GM23248 (cell line): ENCODE measurements at regions not wholly inside any gene's neighbourhood (a gene's known extent, or its start where the extent isn't known, plus 50 kb on each side); places are given as distances from the start of the nearest gene placed in this dataset.

Experiments used
- DNase-seq: peaks from one replicate; pipeline ENCODE4 v3.0.0-alpha.2; 2015
- H2AFZ ChIP-seq: fragments of 200-600 bp; sonication (generic); 2 replicates; pipeline ENCODE4 v1.6.1; 2016; ENCODE audit warnings: antibody characterized with exemption
- H3F3A ChIP-seq: fragments of 200-600 bp; sonication (generic); 2 replicates; pipeline ENCODE4 v1.6.1; 2016; ENCODE audit warnings: mild to moderate bottlenecking, antibody characterized with exemption, mixed run types; ENCODE audit not compliant: insufficient read depth
- H3K27ac ChIP-seq: fragments of 200-600 bp; sonication (generic); 2 replicates; pipeline ENCODE4 v1.5.1; 2016; ENCODE audit warnings: mild to moderate bottlenecking
- H3K27me3 ChIP-seq: fragments of 200-600 bp; sonication (generic); replicated peaks from 2 replicates; pipeline ENCODE4 v1.6.1; 2016; ENCODE audit warnings: mild to moderate bottlenecking; ENCODE audit not compliant: insufficient read depth
- H3K36me3 ChIP-seq: fragments of 200-600 bp; sonication (generic); 2 replicates; pipeline ENCODE4 v1.6.1; 2016; ENCODE audit warnings: low read depth, mild to moderate bottlenecking
- H3K4me1 ChIP-seq: fragments of 200-600 bp; sonication (generic); 2 replicates; pipeline ENCODE4 v1.6.1; 2016; ENCODE audit warnings: mild to moderate bottlenecking; ENCODE audit not compliant: insufficient read depth
- H3K4me2 ChIP-seq: fragments of 200-600 bp; sonication (generic); one replicate; pipeline ENCODE4 v1.6.1; 2016; ENCODE audit warnings: mild to moderate bottlenecking; ENCODE audit not compliant: unreplicated experiment
- H3K4me3 ChIP-seq: fragments of 200-600 bp; sonication (generic); 2 replicates; pipeline ENCODE4 v1.5.1; 2016; ENCODE audit warnings: mild to moderate bottlenecking
- H3K79me2 ChIP-seq: fragments of 200-600 bp; sonication (generic); 2 replicates; pipeline ENCODE4 v1.6.1; 2016; ENCODE audit warnings: mild to moderate bottlenecking; ENCODE audit not compliant: insufficient read depth
- H3K9ac ChIP-seq: fragments of 200-600 bp; sonication (generic); 2 replicates; pipeline ENCODE4 v1.6.1; 2016; ENCODE audit warnings: mild to moderate bottlenecking
- H3K9me2 ChIP-seq: fragments of 200-600 bp; sonication (generic); 2 replicates; pipeline ENCODE4 v1.6.1; 2016; ENCODE audit warnings: mixed run types, mild to moderate bottlenecking, moderate library complexity; ENCODE audit not compliant: insufficient read depth
- H3K9me3 ChIP-seq: fragments of 200-600 bp; sonication (generic); one replicate; pipeline ENCODE4 v1.6.1; 2017; ENCODE audit warnings: low read depth
- H4K20me1 ChIP-seq: fragments of 200-600 bp; sonication (generic); 2 replicates; pipeline ENCODE4 v1.6.0; 2016; ENCODE audit not compliant: insufficient read depth
- EZH2 ChIP-seq: fragments of 200-600 bp; sonication (generic); IDR thresholded peaks from 2 replicates; pipeline ENCODE4 v1.6.1; 2018; ENCODE audit warnings: antibody characterized with exemption, mild to moderate bottlenecking; ENCODE audit not compliant: insufficient read depth, poor library complexity, severe bottlenecking
- EZH2phosphoT487 ChIP-seq: fragments of 200-600 bp; sonication (generic); IDR thresholded peaks from 2 replicates; pipeline ENCODE4 v1.6.1; 2018; ENCODE audit warnings: antibody characterized with exemption, moderate library complexity, mild to moderate bottlenecking, low read depth; ENCODE audit not compliant: insufficient read depth
- WGBS, 2 experiments: methylation state at CpG; one replicate each; pipeline ENCODE4 v1.1.6; 2015 to 2017; ENCODE audit warnings: low lambda C conversion rate in 2 of 2, low coverage in 1 of 2; ENCODE audit errors: missing lambda C conversion rate in 2 of 2; 5-methylcytosine and 5-hydroxymethylcytosine counted together
- in situ Hi-C: fragments of 300-500 bp; cut with MboI; formaldehyde crosslinking; loops from 2 replicates; pipeline ENCODE4 v1.15.0; 2020

GRCh38 chr12:97050509-97050908, 143.5 kb downstream of the NEDD1 start:
- TF ChIP-seq EZH2phosphoT487 (no peak), EZH2 (no peak)
- H3K9me2 ChIP-seq = no peaks in the 10 kb centered on the region
- no peaks in the 10 kb centered on the region for H3K79me2 ChIP-seq
- H4K20me1 ChIP-seq = no peaks in the 10 kb centered on the region
- H3K9me3 ChIP-seq = no peaks in the 10 kb centered on the region
- H3K4me3 ChIP-seq = no peak overlapping the region
- in situ Hi-C loops = no loop called here
- 21 to 24% methylated on average over 5 of the region's 5 CpGs for WGBS, 2 experiments
- no peak overlapping the region for H3K27ac ChIP-seq
- H3K4me2 ChIP-seq = no peak overlapping the region
- no peak overlapping the region for H2AFZ ChIP-seq
- DNase-seq = no peak
- no peaks in the 10 kb centered on the region for H3K27me3 ChIP-seq
- H3K36me3 ChIP-seq = no peaks in the 10 kb centered on the region
- no peak overlapping the region for H3K9ac ChIP-seq
- H3F3A ChIP-seq = no peaks in the 10 kb centered on the region
- no peaks in the 10 kb centered on the region for H3K4me1 ChIP-seq

- Histone ChIP-seq H3K9me3 (no peaks in the 10 kb centered on the region), H3K27ac (no peak overlapping the region), H3K79me2 (no peaks in the 10 kb centered on the region), H3K36me3 (no peaks in the 10 kb centered on the region), H3K4me1 (no peaks in the 10 kb centered on the region), H3K4me2 (no peak overlapping the region), H3F3A (no peaks in the 10 kb centered on the region), H3K9ac (no peak overlapping the region), H3K27me3 (no peaks in the 10 kb centered on the region), H3K4me3 (no peak overlapping the region), H3K9me2 (no peaks in the 10 kb centered on the region), H2AFZ (no peak overlapping the region), H4K20me1 (no peaks in the 10 kb centered on the region)
- in situ Hi-C loops = no loop called here
- WGBS, 2 experiments = 32 to 34% methylated on average over 2 of the region's 2 CpGs
- DNase-seq = no peak
- TF ChIP-seq EZH2phosphoT487 = no peak
- no peak for TF ChIP-seq EZH2
Observed at GRCh38 chr12:97051341-97051740, 144.3 kb downstream of the NEDD1 start.

- TF ChIP-seq EZH2 (no peak), EZH2phosphoT487 (no peak)
- WGBS, 2 experiments = 10 to 14% methylated on average over 3 of the region's 3 CpGs
- Histone ChIP-seq H3K79me2 (no peaks in the 10 kb centered on the region), H3K4me3 (no peak overlapping the region), H3K9me3 (no peaks in the 10 kb centered on the region), H3K27ac (no peak overlapping the region), H3K27me3 (no peaks in the 10 kb centered on the region), H3K36me3 (no peaks in the 10 kb centered on the region), H3K9me2 (no peaks in the 10 kb centered on the region), H3F3A (no peaks in the 10 kb centered on the region), H2AFZ (no peak overlapping the region), H4K20me1 (no peaks in the 10 kb centered on the region), H3K4me2 (no peak overlapping the region), H3K9ac (no peak overlapping the region), H3K4me1 (no peaks in the 10 kb centered on the region)
- no peak for DNase-seq
- in situ Hi-C loops = no loop called here
Observed at GRCh38 chr12:97061171-97061570, 154.1 kb downstream of the NEDD1 start.

GRCh38 chr12:97063292-97063935, 156.4 kb downstream of the NEDD1 start:
- H3K79me2 ChIP-seq = no peaks in the 10 kb centered on the region
- H3K9me2 ChIP-seq = no peaks in the 10 kb centered on the region
- H3K4me2 ChIP-seq = no peak overlapping the region
- in situ Hi-C loops = no loop called here
- no peaks in the 10 kb centered on the region for H3K27me3 ChIP-seq
- no peak for TF ChIP-seq EZH2phosphoT487
- no peak for TF ChIP-seq EZH2
- H3K9me3 ChIP-seq = no peaks in the 10 kb centered on the region
- no peaks in the 10 kb centered on the region for H4K20me1 ChIP-seq
- DNase-seq = no peak
- H3K9ac ChIP-seq = no peak overlapping the region
- H3K36me3 ChIP-seq = no peaks in the 10 kb centered on the region
- H3K27ac ChIP-seq = no peak overlapping the region
- no peaks in the 10 kb centered on the region for H3F3A ChIP-seq
- H3K4me3 ChIP-seq = no peak overlapping the region
- H3K4me1 ChIP-seq = no peaks in the 10 kb centered on the region
- H2AFZ ChIP-seq = no peak overlapping the region
- 0 to 12% methylated on average over 1 of the region's 1 CpG for WGBS, 2 experiments

GRCh38 chr12:97075161-97075933, 168.3 kb downstream of the NEDD1 start:
- no peaks in the 10 kb centered on the region for H3K27me3 ChIP-seq
- H3K36me3 ChIP-seq = no peaks in the 10 kb centered on the region
- WGBS, 2 experiments = 4 to 10% methylated on average over 6 of the region's 6 CpGs
- no peaks in the 10 kb centered on the region for H3K9me3 ChIP-seq
- in situ Hi-C loops = no loop called here
- no peak for DNase-seq
- H3K27ac ChIP-seq = no peak overlapping the region
- no peaks in the 10 kb centered on the region for H3F3A ChIP-seq
- no peak overlapping the region for H3K4me3 ChIP-seq
- H3K9ac ChIP-seq = no peak overlapping the region
- no peak overlapping the region for H3K4me2 ChIP-seq
- no peak for TF ChIP-seq EZH2
- no peak for TF ChIP-seq EZH2phosphoT487
- no peaks in the 10 kb centered on the region for H4K20me1 ChIP-seq
- H3K79me2 ChIP-seq = no peaks in the 10 kb centered on the region
- H3K9me2 ChIP-seq = no peaks in the 10 kb centered on the region
- H3K4me1 ChIP-seq = no peaks in the 10 kb centered on the region
- no peak overlapping the region for H2AFZ ChIP-seq
